ENCODE measurements at regions not wholly inside any gene's neighbourhood (a gene's known extent, or its start where the extent isn't known, plus 50 kb on each side); places are given as distances from the start of the nearest gene placed in this dataset.

- no peak overlapping the region for H3K27ac ChIP-seq
- H3K9me3 ChIP-seq = peaks cover 2 to 9% of the 10 kb centered on the region in 2 donors
- WGBS, 2 donors (ENCODE audit: low coverage in 1 of 2) = 50 to 59% methylated on average over 4 to 5 of the region's 5 CpGs
These were observed 604.3 kb downstream of the ALG10 start for GRCh38 chr12:34626363-34627157.

More at GRCh38 chr12:34626363-34627157, 604.3 kb downstream of the ALG10 start:
- Histone ChIP-seq H3K27me3 (no peaks in the 10 kb centered on the region), H3K4me1 (no peaks in the 10 kb centered on the region), H3K36me3 (no peaks in the 10 kb centered on the region), H3K4me3 (no peak overlapping the region)
- no peak for DNase-seq
- TF ChIP-seq CTCF (IDR thresholded peaks at IDR 0.05) = no peak
- TF ChIP-seq EP300 (IDR thresholded peaks at IDR 0.05; ENCODE audit: low read depth) = no peak
- no peak for TF ChIP-seq POLR2AphosphoS5 (IDR thresholded peaks at IDR 0.05)
- no peak for TF ChIP-seq POLR2A (IDR thresholded peaks at IDR 0.05)
- in situ Hi-C loops (cut with MboI; ENCODE audit: low pct_ligation_motif_present in 1 of 4, low pct_unique_long_range_greater_than_20kb in 1 of 4, low sequenced_read_pairs in 3 of 4) = no loop called here
- intact Hi-C loops (cut with DNase I; ENCODE audit: low total_unique reads) = no loop called here
